Activated CD8-positive, alpha-beta memory T cell treated with anti-CD3 and anti-CD28 coated beads, Interleukin-2, amount 50 U/mL, for 1 hour (primary cell): ENCODE measurements at regions not wholly inside any gene's neighbourhood (a gene's known extent, or its start where the extent isn't known, plus 50 kb on each side); places are given as distances from the start of the nearest gene placed in this dataset.

Source experiments
- DNase-seq: peaks from one replicate; pipeline ENCODE4 v3.0.0-alpha.2; 2020; ENCODE audit errors: extremely low read depth

DNA sequence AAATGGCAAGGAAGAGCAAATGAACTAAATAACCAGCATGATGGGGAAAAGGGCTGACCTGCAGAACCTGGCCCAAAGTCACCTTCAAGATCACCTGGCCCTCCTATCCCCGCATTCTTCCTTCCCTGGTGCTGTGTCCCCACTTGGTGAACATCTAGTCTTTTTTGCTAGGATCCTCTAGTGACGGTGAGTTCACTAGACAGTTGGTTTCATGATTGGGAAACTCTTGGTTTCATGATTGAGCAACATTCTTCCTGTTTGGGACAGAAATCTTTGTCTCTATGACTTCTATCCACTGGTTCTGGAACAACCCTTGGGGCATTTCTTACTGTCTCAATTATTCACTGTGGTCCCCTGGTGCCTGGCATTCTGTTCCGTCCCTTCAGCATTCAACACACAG lies 50.2 kb upstream of the DAB2IP start:
- DNase-seq: no peak
